Transverse colon (tissue), 4 donors: ENCODE measurements at regions not wholly inside any gene's neighbourhood (a gene's known extent, or its start where the extent isn't known, plus 50 kb on each side); places are given as distances from the start of the nearest gene placed in this dataset.

ENCODE experiments used
- EP300 ChIP-seq: sonication (generic); formaldehyde crosslinking; IDR thresholded peaks from one replicate; pipeline ENCODE4 v1.6.1; 2017; ENCODE audit warnings: antibody characterized with exemption, low read depth
- POLR2A ChIP-seq: fragments of 450-650 bp; IDR thresholded peaks from one replicate; pipeline ENCODE4 v1.6.1; 2016; ENCODE audit warnings: antibody characterized with exemption, mild to moderate bottlenecking, moderate library complexity
- POLR2AphosphoS5 ChIP-seq, 3 donors: sonication (generic); formaldehyde crosslinking; IDR thresholded peaks; one replicate each; pipeline ENCODE4 v1.6.1; 2016; ENCODE audit warnings: antibody characterized with exemption in 3 of 3
- TF ChIP-seq, protein P1 (sequence below), 5 experiments: fragments of 200-600 bp in 3 of 5; fragments of 450-650 bp in 2 of 5; sonication (generic) in 3 of 5; IDR thresholded peaks; 1 replicate in 2 of 5; 2 replicates in 3 of 5; pipeline ENCODE4 v1.5.1; 2016 to 2017; ENCODE audit warnings: antibody characterized with exemption in 5 of 5, inconsistent platforms in 3 of 5, mild to moderate bottlenecking in 2 of 5, moderate library complexity in 1 of 5

DNA sequence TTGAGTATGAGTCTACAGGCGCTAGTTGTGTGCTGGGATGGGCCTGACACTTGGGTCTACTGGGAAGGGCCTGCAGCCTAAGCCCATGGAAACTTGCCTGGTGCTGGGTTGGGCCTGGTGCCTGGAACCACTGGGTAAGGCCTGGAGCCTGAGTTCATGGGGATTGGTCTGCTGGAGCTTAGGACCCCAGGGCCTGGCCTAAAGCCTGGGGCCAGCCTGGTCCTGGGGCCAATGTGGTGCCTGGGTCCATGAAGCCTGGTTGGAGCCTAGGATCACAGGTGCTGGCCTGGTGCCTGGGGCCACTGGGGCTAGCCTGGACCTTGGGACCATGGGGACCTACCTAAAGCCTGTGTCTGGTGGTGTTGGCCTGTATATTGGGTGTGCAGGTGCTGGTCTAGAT is 270.3 kb upstream of the GRIA3 start:
- TF ChIP-seq, protein P1, sequence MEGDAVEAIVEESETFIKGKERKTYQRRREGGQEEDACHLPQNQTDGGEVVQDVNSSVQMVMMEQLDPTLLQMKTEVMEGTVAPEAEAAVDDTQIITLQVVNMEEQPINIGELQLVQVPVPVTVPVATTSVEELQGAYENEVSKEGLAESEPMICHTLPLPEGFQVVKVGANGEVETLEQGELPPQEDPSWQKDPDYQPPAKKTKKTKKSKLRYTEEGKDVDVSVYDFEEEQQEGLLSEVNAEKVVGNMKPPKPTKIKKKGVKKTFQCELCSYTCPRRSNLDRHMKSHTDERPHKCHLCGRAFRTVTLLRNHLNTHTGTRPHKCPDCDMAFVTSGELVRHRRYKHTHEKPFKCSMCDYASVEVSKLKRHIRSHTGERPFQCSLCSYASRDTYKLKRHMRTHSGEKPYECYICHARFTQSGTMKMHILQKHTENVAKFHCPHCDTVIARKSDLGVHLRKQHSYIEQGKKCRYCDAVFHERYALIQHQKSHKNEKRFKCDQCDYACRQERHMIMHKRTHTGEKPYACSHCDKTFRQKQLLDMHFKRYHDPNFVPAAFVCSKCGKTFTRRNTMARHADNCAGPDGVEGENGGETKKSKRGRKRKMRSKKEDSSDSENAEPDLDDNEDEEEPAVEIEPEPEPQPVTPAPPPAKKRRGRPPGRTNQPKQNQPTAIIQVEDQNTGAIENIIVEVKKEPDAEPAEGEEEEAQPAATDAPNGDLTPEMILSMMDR (IDR thresholded peaks at IDR 0.05) = no peak
- no peak for TF ChIP-seq POLR2A
- no peak for TF ChIP-seq EP300
- TF ChIP-seq POLR2AphosphoS5 (IDR thresholded peaks at IDR 0.05) = no peak
